ENCODE measurements at regions not wholly inside any gene's neighbourhood (a gene's known extent, or its start where the extent isn't known, plus 50 kb on each side); places are given as distances from the start of the nearest gene placed in this dataset.

GRCh38 chrX:115363897-115364296, 74.4 kb downstream of the LUZP4 start:
- intact Hi-C loops (cut with DNase I; ENCODE audit: low total_unique reads), result no loop called here
- TF ChIP-seq CTCF (IDR thresholded peaks at IDR 0.05) (no peak), POLR2A (IDR thresholded peaks at IDR 0.05) (no peak)
- Histone ChIP-seq H3K4me3 (no peak overlapping the region), H3K27ac (no peak overlapping the region), H3K9me3 (no peaks in the 10 kb centered on the region), H3K36me3 (ENCODE audit: low read depth, missing control alignments) (no peaks in the 10 kb centered on the region), H3K4me1 (no peaks in the 10 kb centered on the region), H3K27me3 (no peaks in the 10 kb centered on the region)
- DNase-seq, result no peak
- WGBS, 2 donors, result 69 to 80% methylated on average over 2 of the region's 2 CpGs

- intact Hi-C loops (cut with DNase I; ENCODE audit: low total_unique reads), result no loop called here
- no peak overlapping the region for H3K27ac ChIP-seq
- TF ChIP-seq POLR2A (IDR thresholded peaks at IDR 0.05) (no peak), CTCF (IDR thresholded peaks at IDR 0.05) (no peak)
- H3K4me1 ChIP-seq, result no peaks in the 10 kb centered on the region
- no peaks in the 10 kb centered on the region for H3K27me3 ChIP-seq
- no peak overlapping the region for H3K4me3 ChIP-seq
- no peak for DNase-seq
- no peaks in the 10 kb centered on the region for H3K36me3 ChIP-seq (ENCODE audit: low read depth, missing control alignments)
- no peaks in the 10 kb centered on the region for H3K9me3 ChIP-seq
Observed at GRCh38 chrX:115364670-115365069, 75.2 kb downstream of the LUZP4 start.

- Histone ChIP-seq H3K4me3 (no peak overlapping the region), H3K9me3 (no peaks in the 10 kb centered on the region), H3K4me1 (no peaks in the 10 kb centered on the region), H3K27me3 (no peaks in the 10 kb centered on the region), H3K36me3 (ENCODE audit: low read depth, missing control alignments) (no peaks in the 10 kb centered on the region), H3K27ac (no peak overlapping the region)
- TF ChIP-seq CTCF (IDR thresholded peaks at IDR 0.05) (no peak), POLR2A (IDR thresholded peaks at IDR 0.05) (no peak)
- intact Hi-C loops (cut with DNase I; ENCODE audit: low total_unique reads), result no loop called here
- no peak for DNase-seq
- 0% methylated on average over 1 of the region's 1 CpG for WGBS, 2 donors
Observed at GRCh38 chrX:115366535-115366934, 77.0 kb downstream of the LUZP4 start.

GRCh38 chrX:115367455-115367854, 77.9 kb downstream of the LUZP4 start:
- Histone ChIP-seq H3K4me3 (no peak overlapping the region), H3K27ac (no peak overlapping the region), H3K9me3 (no peaks in the 10 kb centered on the region), H3K27me3 (no peaks in the 10 kb centered on the region), H3K4me1 (no peaks in the 10 kb centered on the region), H3K36me3 (ENCODE audit: low read depth, missing control alignments) (no peaks in the 10 kb centered on the region)
- no peak for DNase-seq
- intact Hi-C loops (cut with DNase I; ENCODE audit: low total_unique reads), result no loop called here
- TF ChIP-seq POLR2A (IDR thresholded peaks at IDR 0.05) (no peak), CTCF (IDR thresholded peaks at IDR 0.05) (no peak)
- WGBS, 2 donors, result 80 to 95% methylated on average over 5 to 6 of the region's 6 CpGs

GRCh38 chrX:115367951-115368350, 78.4 kb downstream of the LUZP4 start:
- H3K9me3 ChIP-seq, result no peaks in the 10 kb centered on the region
- no peaks in the 10 kb centered on the region for H3K27me3 ChIP-seq
- H3K4me3 ChIP-seq, result no peak overlapping the region
- WGBS, 2 donors, result 88 to 94% methylated on average over 2 of the region's 2 CpGs
- no peaks in the 10 kb centered on the region for H3K4me1 ChIP-seq
- intact Hi-C loops (cut with DNase I; ENCODE audit: low total_unique reads), result no loop called here
- H3K27ac ChIP-seq, result no peak overlapping the region
- DNase-seq, result no peak
- no peaks in the 10 kb centered on the region for H3K36me3 ChIP-seq (ENCODE audit: low read depth, missing control alignments)
- no peak for TF ChIP-seq CTCF (IDR thresholded peaks at IDR 0.05)
- TF ChIP-seq POLR2A (IDR thresholded peaks at IDR 0.05), result no peak
